NCI-H1048 (cell line): ENCODE measurements at regions not wholly inside any gene's neighbourhood (a gene's known extent, or its start where the extent isn't known, plus 50 kb on each side); places are given as distances from the start of the nearest gene placed in this dataset.
"Not testable (repeated sequence)": the region's sequence is repeated elsewhere in the genome, so short reads cannot be mapped to it uniquely, and the experiment has no call there.

ENCODE experiments used
- DNase-seq: peaks from one replicate; lab custom pipeline; 2025; lab: John Stamatoyannopoulos, UW

DNA sequence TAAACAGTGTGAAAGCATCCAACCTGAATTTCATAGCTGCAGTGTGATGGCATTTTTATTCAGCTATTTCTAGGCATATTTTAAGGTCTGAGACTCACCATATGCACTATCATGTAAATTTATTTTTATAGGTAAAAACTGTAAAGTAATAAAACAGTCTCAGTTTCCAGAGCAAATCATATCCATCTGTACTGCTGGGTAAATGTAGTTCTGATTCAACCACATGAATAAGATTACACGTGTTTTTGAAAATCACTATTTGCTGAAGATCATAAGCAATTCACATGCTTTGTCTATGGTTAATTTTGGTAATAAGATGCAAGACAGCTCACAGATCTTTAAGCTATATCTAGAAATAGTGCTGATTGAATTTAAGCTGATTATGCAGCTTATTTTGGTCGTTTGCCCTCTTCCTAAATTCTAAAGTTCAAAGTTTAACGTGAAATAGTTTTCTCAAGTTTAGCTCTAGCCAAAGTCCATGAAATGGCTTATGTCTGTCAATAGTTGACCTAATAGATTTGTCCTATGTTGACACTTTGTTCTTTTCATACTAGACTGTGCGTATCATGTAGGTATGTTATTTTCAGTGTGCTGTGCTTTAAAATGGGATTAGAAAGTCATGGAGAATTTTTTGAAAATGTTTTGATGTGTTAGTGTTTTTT, 489.0 kb downstream of the USP25 start:
- DNase-seq, result no peak

GRCh38 chr21:16224756-16225155, 495.0 kb downstream of the USP25 start:
- DNase-seq, result not testable (repeated sequence)

DNA sequence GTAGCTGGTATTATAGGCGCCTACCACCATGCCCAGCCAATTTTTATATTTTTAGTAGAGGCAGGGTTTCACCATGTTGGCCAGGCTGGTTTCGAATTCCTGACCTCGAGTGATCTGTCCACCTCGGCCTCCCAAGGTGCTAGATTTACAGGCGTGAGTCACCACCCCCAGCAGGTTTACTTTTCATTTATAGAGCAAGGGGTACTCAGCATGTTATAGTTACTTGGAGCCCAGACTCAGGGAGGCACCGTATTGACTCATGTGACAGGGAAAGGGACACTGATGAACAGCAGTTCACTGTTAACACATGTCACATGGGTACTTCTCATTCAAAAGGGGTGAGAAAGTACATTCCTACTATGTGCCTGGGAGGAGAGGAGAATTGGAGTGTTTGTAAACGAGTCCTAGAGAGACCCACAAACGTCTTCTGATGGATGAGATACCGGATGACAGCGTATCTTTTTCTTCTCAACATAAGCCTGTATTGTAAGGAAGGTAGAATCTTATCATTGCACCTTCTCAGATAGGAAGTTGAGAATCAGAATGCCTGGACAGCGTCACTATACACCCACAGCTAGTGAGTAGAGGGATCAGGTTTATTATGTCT, 510.0 kb downstream of the USP25 start:
- DNase-seq, result no peak

DNA sequence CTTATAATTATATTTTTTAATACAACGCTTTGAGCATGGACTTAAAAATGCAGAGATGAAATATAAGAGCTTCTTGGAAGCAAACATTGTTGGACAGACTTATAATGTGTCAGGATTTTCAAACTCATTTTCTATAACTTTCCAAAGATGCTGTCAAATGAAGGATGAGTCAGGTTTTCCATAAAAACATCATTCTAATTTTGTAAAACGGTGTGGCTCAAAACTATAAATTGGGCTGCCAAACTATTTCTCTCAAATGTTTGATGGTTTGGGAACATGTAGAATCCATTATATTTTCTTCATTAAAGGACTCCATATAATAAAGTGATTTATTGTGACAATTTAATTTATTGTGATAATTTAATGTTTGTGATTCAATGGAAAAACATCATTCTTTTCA, 511.2 kb downstream of the USP25 start:
- no peak for DNase-seq

DNA sequence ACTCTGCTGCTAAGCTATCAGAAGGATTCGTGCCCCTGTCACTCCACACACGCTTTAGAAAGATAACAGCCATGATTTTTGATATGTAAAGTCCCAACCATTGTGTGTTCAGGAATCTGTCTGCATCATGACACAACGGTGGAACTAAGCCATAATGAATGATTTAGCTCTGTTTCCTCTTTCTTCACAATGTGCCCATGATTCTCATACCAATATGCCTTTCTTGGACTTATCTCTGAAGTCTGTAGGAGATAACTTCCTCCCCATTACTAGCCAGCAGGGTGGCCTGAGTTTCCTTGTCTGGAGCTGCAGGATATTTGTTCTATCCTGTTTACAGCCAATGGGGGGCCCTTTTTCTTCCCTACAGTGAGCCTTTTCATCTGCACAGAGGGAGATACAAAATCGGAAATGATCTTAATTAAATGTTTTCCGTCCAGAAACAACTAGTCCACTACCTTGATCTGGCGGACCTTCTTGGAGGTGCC, 511.7 kb downstream of the USP25 start:
- DNase-seq, result no peak

GRCh38 chr21:16243396-16243795, 513.6 kb downstream of the USP25 start:
- DNase-seq, result no peak

- DNase-seq, result no peak
These were observed 518.9 kb downstream of the USP25 start for GRCh38 chr21:16248705-16249104.

- no peak for DNase-seq
These were observed 520.5 kb downstream of the USP25 start for GRCh38 chr21:16250273-16250672.

- no peak for DNase-seq
These were observed 529.2 kb downstream of the USP25 start for GRCh38 chr21:16258844-16259611.

GRCh38 chr21:16262091-16262490, 532.3 kb downstream of the USP25 start:
- no peak for DNase-seq

- DNase-seq, result no peak
These were observed 534.5 kb downstream of the USP25 start for GRCh38 chr21:16264319-16264718.

- no peak for DNase-seq
These were observed 539.7 kb downstream of the USP25 start for GRCh38 chr21:16269476-16269875.

DNA sequence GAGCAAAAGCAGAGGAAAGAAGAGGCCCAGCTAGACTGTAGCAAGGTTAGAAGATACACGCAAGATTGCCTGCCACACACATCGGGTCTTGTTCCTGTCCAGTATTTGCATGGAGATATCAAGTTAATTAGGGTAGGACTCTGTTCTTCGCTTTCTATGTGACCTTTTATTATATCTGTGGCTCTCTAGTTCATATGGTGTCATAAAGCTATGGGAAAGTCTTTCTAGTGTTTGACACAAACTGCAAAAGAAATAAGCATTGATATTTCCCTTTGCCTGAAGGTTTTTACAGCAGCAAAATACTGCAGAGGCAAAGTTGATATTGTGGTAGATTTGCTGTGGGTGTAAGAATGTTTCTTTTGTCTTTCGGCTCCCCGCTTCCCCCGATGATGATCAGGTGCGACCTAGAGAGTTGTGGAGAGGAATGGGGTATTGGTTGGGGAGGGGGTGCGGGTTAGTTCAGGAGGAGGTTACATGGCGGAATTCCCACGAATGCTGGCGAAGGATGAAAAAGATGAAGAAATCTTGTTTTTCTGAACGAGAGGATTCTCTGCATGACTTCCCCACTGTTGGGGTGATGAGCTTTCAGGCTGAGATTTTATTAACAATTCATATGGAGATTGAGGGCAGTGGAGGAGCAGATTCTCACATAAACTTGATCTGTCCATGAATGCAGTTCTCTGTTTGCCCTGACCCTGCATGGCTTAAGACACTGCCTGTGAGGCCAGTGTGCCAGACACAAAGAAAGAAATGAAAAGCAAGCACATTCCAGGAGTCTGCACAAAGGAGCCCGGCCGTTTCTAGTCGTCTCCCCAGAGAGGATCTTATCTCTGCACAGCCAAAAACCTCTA, 550.2 kb downstream of the USP25 start:
- DNase-seq, result no peak

DNA sequence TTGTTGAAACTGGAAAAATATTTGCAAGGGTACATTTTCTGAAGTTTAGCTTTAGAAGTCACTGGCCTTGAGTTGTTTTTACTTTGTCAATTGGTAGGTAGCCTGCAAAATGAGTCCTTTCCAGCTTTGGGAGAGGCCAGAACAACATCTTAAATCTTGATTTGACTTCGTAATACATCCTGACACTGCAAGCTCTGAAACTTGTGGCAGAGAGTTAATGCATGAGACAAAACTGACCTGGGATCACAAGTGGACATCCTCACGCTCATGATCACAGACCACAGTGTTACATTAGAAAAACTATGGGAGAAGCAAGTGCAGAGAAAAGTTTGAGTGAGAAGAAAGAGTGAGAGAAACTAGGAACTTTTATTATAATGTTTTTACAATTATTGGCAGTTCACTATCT, 550.9 kb downstream of the USP25 start:
- DNase-seq, result no peak

- DNase-seq, result no peak
These were observed 553.7 kb downstream of the USP25 start for GRCh38 chr21:16283516-16283915.

- no peak for DNase-seq
These were observed 555.9 kb downstream of the USP25 start for GRCh38 chr21:16285605-16286126.

GRCh38 chr21:16287046-16287445, 557.3 kb downstream of the USP25 start:
- no peak for DNase-seq

DNA sequence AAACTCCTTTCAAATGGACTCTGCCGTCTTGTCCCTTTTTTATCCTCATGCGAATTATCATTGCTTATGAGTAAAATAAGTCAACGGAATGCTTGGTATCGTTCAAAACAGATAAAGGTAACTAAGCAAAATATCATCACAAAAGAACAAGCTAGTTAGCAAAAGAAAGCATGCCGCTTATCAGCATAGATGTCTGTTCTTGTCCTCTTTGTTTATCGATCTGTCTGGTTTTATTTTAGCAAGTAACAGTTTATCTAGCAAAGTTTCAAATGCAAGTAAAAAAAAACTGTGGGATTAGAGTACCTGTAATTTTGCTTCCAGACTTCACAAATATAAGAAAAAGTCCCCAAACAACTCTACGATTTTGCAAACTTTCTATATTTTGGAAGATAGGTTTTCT, 561.5 kb downstream of the USP25 start:
- no peak for DNase-seq

DNA sequence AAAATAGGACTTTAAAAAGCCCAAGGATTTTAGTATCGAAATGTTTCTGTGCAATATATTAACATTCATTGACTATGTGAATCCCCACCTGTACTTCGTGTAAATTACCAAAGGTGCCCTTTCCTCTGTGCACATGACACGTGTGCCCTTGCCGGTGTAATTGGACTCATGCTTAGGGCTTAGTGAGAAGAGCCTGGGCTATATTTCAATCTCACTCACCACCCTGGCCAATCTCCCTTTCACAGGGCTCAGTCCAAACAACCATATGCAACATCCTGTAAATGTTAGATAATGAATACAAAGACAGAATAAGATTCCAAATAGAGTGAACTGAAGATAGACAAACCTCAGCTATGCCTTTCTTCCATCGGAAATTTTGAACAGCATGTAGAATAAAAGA, 564.3 kb downstream of the USP25 start:
- no peak for DNase-seq

GRCh38 chr21:16302851-16303282, 573.1 kb downstream of the USP25 start:
- no peak for DNase-seq

- DNase-seq, result no peak
These were observed 574.7 kb downstream of the USP25 start for GRCh38 chr21:16304174-16305095.
